ENCODE measurements at regions not wholly inside any gene's neighbourhood (a gene's known extent, or its start where the extent isn't known, plus 50 kb on each side); places are given as distances from the start of the nearest gene placed in this dataset.

DNA sequence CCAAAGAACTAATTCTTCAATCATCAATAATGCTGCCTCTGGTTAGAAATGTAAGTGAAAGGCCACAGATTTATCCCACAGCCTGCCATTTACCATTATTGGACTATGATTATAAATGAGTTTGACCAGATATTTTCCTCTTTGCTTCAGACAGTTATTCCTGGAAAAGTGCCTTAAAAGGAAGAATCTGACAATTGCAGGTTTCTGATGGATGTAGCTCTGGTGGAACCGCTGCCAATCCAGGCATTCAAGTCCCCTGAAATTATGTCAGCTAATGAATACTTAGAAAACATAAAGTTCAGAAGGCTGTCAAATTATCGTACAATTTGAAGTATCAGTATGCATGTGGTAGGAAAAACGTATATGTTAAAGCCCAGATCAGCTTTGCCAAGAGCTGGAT lies 78.2 kb upstream of the NR4A3 start:
- Histone ChIP-seq H3K9me3 (no peaks in the 10 kb centered on the region), H3K4me3 (no peak overlapping the region), H3K4me1 (ENCODE audit: control insufficient read depth in 1 of 2, low read depth in 2 of 2) (no peaks in the 10 kb centered on the region), H3K27ac (no peak overlapping the region), H3K36me3 (no peaks in the 10 kb centered on the region), H3K27me3 (replicated peaks; ENCODE audit: insufficient read depth) (no peaks in the 10 kb centered on the region)
- ATAC-seq (ENCODE audit: insufficient number of reproducible peaks, low FRiP score, low read depth) (no peak), DNase-seq (ENCODE audit: low spot score) (no peak)
- TF ChIP-seq, protein P1, sequence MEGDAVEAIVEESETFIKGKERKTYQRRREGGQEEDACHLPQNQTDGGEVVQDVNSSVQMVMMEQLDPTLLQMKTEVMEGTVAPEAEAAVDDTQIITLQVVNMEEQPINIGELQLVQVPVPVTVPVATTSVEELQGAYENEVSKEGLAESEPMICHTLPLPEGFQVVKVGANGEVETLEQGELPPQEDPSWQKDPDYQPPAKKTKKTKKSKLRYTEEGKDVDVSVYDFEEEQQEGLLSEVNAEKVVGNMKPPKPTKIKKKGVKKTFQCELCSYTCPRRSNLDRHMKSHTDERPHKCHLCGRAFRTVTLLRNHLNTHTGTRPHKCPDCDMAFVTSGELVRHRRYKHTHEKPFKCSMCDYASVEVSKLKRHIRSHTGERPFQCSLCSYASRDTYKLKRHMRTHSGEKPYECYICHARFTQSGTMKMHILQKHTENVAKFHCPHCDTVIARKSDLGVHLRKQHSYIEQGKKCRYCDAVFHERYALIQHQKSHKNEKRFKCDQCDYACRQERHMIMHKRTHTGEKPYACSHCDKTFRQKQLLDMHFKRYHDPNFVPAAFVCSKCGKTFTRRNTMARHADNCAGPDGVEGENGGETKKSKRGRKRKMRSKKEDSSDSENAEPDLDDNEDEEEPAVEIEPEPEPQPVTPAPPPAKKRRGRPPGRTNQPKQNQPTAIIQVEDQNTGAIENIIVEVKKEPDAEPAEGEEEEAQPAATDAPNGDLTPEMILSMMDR (IDR thresholded peaks at IDR 0.05) = no peak

DNA sequence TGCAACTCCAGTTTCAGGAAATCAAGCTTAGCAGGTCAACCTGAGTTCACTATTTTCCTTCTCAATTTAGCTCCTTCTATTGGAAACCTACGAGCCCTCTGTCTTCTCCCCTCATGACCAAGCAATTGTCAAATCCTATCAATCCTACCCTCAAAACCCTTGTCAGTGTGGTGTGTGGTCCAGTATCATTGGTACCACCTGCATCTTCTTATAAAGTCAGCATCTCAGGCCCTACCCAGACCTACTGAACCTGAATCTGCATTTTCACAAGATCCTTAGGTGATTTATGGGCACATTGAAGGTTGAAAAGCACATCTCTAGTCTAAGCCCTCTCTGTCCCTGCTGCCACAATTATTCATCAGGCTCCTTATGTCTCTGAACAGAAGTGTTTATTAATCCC lies 77.6 kb upstream of the NR4A3 start:
- Histone ChIP-seq H3K36me3 (no peaks in the 10 kb centered on the region), H3K9me3 (no peaks in the 10 kb centered on the region), H3K4me3 (no peak overlapping the region), H3K27ac (no peak overlapping the region), H3K4me1 (ENCODE audit: control insufficient read depth in 1 of 2, low read depth in 2 of 2) (no peaks in the 10 kb centered on the region), H3K27me3 (replicated peaks; ENCODE audit: insufficient read depth) (no peaks in the 10 kb centered on the region)
- ATAC-seq (ENCODE audit: insufficient number of reproducible peaks, low FRiP score, low read depth) = no peak
- TF ChIP-seq, protein P1 (IDR thresholded peaks at IDR 0.05) = no peak
- DNase-seq (ENCODE audit: low spot score) = no peak

DNA sequence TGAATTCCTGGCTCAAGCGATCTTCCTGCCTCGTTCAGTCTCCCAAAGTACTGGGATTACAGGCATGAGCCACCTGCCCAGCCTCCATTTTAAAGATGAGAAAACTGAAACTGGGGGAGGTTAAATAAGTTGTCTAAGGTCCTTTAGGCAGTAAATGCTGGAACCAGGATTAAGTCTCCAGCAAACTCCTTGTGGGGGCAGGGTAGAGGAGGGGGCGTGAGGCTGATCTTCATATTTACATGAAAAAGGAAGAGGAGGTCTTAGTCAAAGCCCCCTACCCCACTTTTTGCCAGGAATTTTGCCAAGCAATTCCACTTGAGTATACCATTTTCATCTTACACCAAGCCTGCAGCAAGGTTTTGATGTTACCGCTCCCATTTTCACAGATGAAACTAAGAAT lies 76.6 kb upstream of the NR4A3 start:
- DNase-seq (ENCODE audit: low spot score) = no peak
- Histone ChIP-seq H3K4me1 (ENCODE audit: control insufficient read depth in 1 of 2, low read depth in 2 of 2) (no peaks in the 10 kb centered on the region), H3K36me3 (no peaks in the 10 kb centered on the region), H3K27ac (no peak overlapping the region), H3K9me3 (no peaks in the 10 kb centered on the region), H3K27me3 (replicated peaks; ENCODE audit: insufficient read depth) (no peaks in the 10 kb centered on the region), H3K4me3 (no peak overlapping the region)
- TF ChIP-seq, protein P1 (IDR thresholded peaks at IDR 0.05) = no peak
- ATAC-seq (ENCODE audit: insufficient number of reproducible peaks, low FRiP score, low read depth) = no peak

DNA sequence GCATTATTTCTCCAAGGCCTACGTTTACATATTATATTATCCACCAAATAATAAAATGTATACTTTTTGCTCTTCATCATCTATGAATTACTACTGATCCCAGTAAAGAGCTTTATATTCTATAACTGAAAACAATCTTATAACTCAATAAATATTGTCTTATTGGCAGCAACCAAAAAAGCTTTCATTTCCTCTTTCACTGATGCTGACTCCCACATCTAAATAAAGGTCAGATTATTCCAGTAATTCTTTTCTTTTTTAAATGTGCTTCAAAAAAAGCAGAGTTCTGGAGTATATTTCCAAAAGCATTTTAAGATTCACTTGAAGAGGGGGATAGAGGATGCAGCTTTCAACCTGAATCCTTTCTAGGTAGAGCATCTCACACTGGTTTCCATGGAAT lies 75.3 kb upstream of the NR4A3 start:
- Histone ChIP-seq H3K27ac (no peak overlapping the region), H3K4me3 (no peak overlapping the region), H3K27me3 (replicated peaks; ENCODE audit: insufficient read depth) (no peaks in the 10 kb centered on the region), H3K36me3 (no peaks in the 10 kb centered on the region), H3K4me1 (ENCODE audit: control insufficient read depth in 1 of 2, low read depth in 2 of 2) (no peaks in the 10 kb centered on the region), H3K9me3 (no peaks in the 10 kb centered on the region)
- TF ChIP-seq, protein P1 (IDR thresholded peaks at IDR 0.05) = no peak
- DNase-seq (ENCODE audit: low spot score) (no peak), ATAC-seq (ENCODE audit: insufficient number of reproducible peaks, low FRiP score, low read depth) (no peak)

DNA sequence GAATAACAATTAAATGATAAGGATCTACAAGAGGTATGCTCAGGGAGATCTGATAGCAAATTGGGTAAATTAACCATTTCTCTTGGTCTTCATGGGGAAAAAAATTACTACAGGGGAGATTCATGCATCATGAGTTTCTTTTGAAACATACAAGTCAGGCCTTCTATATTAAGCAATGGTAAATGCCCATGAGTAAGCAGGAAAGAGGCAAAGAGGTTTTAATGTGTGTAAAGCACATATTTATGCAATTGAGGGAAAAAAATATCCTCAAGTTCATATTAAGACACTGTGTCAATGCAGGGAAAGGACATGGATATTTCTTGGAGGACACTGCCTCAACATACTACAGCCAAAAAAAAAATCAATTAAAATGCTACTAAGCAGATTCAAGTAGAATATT lies 73.4 kb upstream of the NR4A3 start:
- no peaks in the 10 kb centered on the region for H3K4me1 ChIP-seq (ENCODE audit: control insufficient read depth in 1 of 2, low read depth in 2 of 2)
- H3K4me3 ChIP-seq = no peak overlapping the region
- TF ChIP-seq, protein P1 (IDR thresholded peaks at IDR 0.05) = no peak
- DNase-seq (ENCODE audit: low spot score) (no peak), ATAC-seq (ENCODE audit: insufficient number of reproducible peaks, low FRiP score, low read depth) (no peak)
- no peaks in the 10 kb centered on the region for H3K27me3 ChIP-seq (replicated peaks; ENCODE audit: insufficient read depth)
- H3K36me3 ChIP-seq = no peaks in the 10 kb centered on the region
- no peak overlapping the region for H3K27ac ChIP-seq
- no peaks in the 10 kb centered on the region for H3K9me3 ChIP-seq
